H7 (cell line): ENCODE measurements at regions not wholly inside any gene's neighbourhood (a gene's known extent, or its start where the extent isn't known, plus 50 kb on each side); places are given as distances from the start of the nearest gene placed in this dataset.
"Not testable (repeated sequence)": the region's sequence is repeated elsewhere in the genome, so short reads cannot be mapped to it uniquely, and the experiment has no call there.

Experiments used
- DNase-seq: peaks from one replicate; pipeline ENCODE4 v3.0.0; 2012
- H3K27me3 ChIP-seq: 2 replicates; pipeline ENCODE4 v1.6.0; 2011; ENCODE audit warnings: mild to moderate bottlenecking, low read length; ENCODE audit not compliant: control insufficient read depth, insufficient read depth
- H3K36me3 ChIP-seq: replicated peaks from 2 replicates; pipeline ENCODE4 v1.5.1; 2011; ENCODE audit warnings: low read length; ENCODE audit not compliant: control insufficient read depth, insufficient read depth
- H3K4me3 ChIP-seq: 2 replicates; pipeline ENCODE4 v1.5.1; 2011; ENCODE audit warnings: low read depth, mild to moderate bottlenecking, control low read depth, low read length, moderate library complexity; ENCODE audit not compliant: insufficient read depth

GRCh38 chr1:209187589-209187988 is 395.9 kb upstream of the CAMK1G start:
- no peaks in the 10 kb centered on the region for H3K36me3 ChIP-seq
- no peaks in the 10 kb centered on the region; the same call in 1 of the 2 replicates for H3K27me3 ChIP-seq
- DNase-seq: no peak
- H3K4me3 ChIP-seq: no peak overlapping the region

GRCh38 chr1:209190591-209191261 is 392.8 kb upstream of the CAMK1G start:
- H3K27me3 ChIP-seq: no peaks in the 10 kb centered on the region; the same call in 1 of the 2 replicates
- H3K36me3 ChIP-seq: no peaks in the 10 kb centered on the region
- H3K4me3 ChIP-seq: no peak overlapping the region
- DNase-seq: peak; percentile 73

DNA sequence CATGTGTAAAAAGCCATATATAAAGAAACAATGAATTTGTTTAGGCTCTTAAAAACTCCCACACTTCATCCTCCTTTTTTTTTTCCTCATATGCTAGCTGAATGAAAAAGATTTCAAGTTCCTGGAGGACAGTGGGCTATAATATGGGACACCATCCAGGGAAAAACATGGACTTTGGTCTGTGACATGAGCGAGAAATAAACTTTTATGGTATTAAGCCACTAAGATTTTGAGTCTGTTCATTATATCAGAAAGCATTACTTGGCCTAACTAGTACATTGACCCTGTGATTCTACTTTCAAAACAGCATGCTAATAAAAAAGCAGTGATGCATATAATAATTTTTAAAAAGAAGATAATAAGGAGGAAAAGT is 392.3 kb upstream of the CAMK1G start:
- no peaks in the 10 kb centered on the region; the same call in 1 of the 2 replicates for H3K27me3 ChIP-seq
- DNase-seq: no peak
- no peaks in the 10 kb centered on the region for H3K36me3 ChIP-seq
- H3K4me3 ChIP-seq: no peak overlapping the region

DNA sequence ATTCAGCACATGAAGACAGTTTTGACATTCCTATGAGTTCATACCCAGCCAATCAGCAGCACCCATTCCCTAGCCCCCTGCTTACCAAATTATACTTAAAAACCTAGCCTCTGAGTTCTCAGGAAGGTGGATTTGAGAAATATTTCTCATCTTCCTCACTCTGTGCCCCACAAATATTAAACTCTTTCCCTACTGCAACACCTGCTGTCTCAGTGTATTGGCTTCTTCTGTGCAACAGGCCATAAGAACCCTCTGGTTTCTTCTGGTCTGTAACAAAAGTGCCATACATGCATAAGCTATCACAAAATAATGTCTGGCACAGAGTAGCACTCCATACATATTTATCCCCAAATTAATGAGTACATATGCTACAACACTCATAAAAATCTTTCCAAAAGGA is 387.4 kb upstream of the CAMK1G start:
- H3K27me3 ChIP-seq: no peaks in the 10 kb centered on the region
- H3K4me3 ChIP-seq: no peak overlapping the region
- DNase-seq: no peak
- H3K36me3 ChIP-seq: no peaks in the 10 kb centered on the region

- no peaks in the 10 kb centered on the region for H3K27me3 ChIP-seq
- H3K36me3 ChIP-seq: no peaks in the 10 kb centered on the region
- H3K4me3 ChIP-seq: no peak overlapping the region
- no peak for DNase-seq
Measured at GRCh38 chr1:209198961-209199750, 384.4 kb upstream of the CAMK1G start.

- DNase-seq: peak; percentile 77
- no peaks in the 10 kb centered on the region for H3K36me3 ChIP-seq
- H3K4me3 ChIP-seq: no peak overlapping the region
- no peaks in the 10 kb centered on the region for H3K27me3 ChIP-seq
Measured at GRCh38 chr1:209199822-209200221, 383.7 kb upstream of the CAMK1G start.

- not testable (repeated sequence) for H3K4me3 ChIP-seq, DNase-seq, H3K27me3 ChIP-seq, H3K36me3 ChIP-seq
Measured at GRCh38 chr1:209202321-209202720, 381.2 kb upstream of the CAMK1G start.

GRCh38 chr1:209202830-209203532 is 380.5 kb upstream of the CAMK1G start:
- peak; percentile 48 for DNase-seq
- no peaks in the 10 kb centered on the region for H3K36me3 ChIP-seq
- peaks cover 2% of the 10 kb centered on the region; the same call in 1 of the 2 replicates for H3K27me3 ChIP-seq
- H3K4me3 ChIP-seq: no peak overlapping the region

DNA sequence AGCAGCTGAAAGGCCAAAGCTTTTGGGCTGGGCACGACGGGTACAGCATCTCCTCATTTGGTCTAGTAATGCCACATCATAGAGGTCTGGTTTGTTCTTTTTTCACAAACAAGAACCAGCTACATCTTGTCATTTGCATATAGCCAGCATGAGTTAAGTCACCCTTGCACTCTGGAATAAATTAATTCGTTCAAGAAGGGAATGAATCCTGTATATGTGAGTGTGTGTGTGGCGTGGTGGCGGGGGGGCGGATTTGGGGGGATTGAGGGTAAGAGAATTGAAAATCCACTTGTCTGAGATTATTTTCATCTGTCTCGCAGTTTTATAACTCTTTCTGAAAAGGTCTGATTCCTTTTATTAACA is 380.0 kb upstream of the CAMK1G start:
- no peak overlapping the region for H3K4me3 ChIP-seq
- no peak for DNase-seq
- H3K36me3 ChIP-seq: no peaks in the 10 kb centered on the region
- peaks cover 8% of the 10 kb centered on the region for H3K27me3 ChIP-seq

DNA sequence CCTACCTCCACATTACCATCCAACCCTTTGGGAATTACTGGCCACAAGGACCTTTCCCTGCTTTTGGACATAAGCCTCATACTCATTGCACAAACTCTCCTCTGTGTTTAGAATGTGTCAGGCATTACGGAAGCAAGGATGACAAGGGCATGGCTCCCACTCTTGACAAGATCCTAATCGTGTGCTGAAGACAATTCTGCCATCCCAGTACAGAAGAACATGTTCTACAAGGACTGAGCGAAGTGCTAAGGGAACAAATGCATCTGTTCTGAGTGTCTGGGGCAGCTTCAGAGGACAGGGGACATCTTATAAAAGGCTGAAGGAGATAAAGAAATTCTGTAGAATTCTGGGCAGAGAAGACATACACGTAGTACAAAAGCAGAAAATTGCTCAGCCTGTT is 378.5 kb upstream of the CAMK1G start:
- no peak overlapping the region for H3K4me3 ChIP-seq
- H3K36me3 ChIP-seq: no peaks in the 10 kb centered on the region
- no peak for DNase-seq
- peaks cover 14% of the 10 kb centered on the region for H3K27me3 ChIP-seq

GRCh38 chr1:209207126-209207700 is 376.3 kb upstream of the CAMK1G start:
- Histone ChIP-seq H3K36me3 (no peaks in the 10 kb centered on the region), H3K4me3 (no peak overlapping the region), H3K27me3 (peaks cover 14% of the 10 kb centered on the region)
- peak; percentile 28 for DNase-seq

DNA sequence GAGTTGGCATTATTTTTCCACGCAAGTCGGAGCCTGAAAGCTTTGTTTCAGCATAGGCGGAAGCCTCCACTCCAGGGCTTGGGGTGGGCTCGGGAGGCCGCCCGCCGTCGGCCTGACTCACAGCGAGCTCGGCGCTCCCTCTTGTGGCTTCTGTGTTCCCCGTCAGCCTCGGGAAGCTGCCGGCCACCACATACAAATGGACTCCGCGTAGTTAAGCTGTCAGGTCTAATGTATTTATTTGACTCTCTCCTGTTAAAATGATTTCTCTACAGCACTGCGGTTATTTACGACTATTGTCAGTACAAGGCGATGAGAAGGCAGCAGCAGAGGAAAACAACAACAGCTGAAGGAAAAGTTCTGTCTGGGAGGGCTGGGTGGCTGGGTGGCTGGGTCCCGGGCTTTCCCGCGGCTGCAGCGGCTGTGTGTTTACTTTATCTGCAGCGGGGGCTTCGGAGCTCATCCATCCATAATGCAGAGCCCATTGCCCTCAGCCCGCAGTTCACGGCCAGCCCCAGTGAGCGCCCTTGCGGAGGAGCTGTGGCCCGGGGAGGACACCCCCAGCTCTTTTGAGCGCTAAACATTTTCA is 375.7 kb upstream of the CAMK1G start:
- H3K36me3 ChIP-seq: no peaks in the 10 kb centered on the region
- peak overlapping the region; percentile 29 for H3K4me3 ChIP-seq
- DNase-seq: peak; percentile 83
- H3K27me3 ChIP-seq: peaks cover 14% of the 10 kb centered on the region

DNA sequence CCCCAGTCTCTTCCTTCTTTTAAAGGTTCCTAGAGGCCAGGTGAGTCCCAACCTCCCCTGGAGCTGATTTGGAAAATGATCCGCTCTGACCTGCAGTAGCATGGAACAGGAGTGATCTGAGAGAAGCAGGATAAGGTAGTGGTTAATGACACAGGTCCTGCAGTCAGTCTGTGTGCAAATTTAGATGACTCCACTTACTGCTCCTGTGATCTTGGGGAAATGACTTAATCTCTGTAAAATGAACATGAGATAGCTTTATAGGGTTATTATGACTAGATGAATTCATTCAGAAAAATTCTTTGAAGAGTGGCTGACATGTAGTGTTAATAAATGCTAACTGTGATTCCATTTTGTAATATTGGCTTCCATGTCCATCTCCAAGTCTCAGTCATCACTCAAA is 374.9 kb upstream of the CAMK1G start:
- Histone ChIP-seq H3K27me3 (peaks cover 14% of the 10 kb centered on the region), H3K36me3 (no peaks in the 10 kb centered on the region), H3K4me3 (no peak overlapping the region)
- no peak for DNase-seq

DNA sequence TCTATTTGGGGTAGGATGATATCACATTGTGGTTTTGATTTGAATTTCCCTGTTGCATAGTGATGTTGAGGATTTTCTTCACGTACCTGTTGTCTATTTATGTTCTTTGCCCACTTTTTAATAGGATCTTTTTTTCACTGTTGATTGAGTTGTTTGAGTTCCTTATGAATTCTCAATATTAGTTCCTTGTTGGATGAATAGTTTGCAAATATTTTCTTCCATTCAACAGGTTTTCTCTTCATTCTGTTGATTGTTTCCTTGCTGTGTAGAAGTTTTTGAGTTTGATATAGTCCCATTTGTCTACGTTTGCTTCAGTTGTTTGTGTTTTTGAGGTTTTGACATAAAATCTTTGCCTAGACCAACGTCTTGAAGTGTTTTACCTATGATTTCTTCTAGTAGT is 369.5 kb upstream of the CAMK1G start:
- Histone ChIP-seq H3K36me3 (no peaks in the 10 kb centered on the region), H3K4me3 (no peak overlapping the region), H3K27me3 (peaks cover 2% of the 10 kb centered on the region; the same call in 1 of the 2 replicates)
- no peak for DNase-seq
